ENCODE measurements at regions not wholly inside any gene's neighbourhood (a gene's known extent, or its start where the extent isn't known, plus 50 kb on each side); places are given as distances from the start of the nearest gene placed in this dataset.
"Not testable (repeated sequence)": the region's sequence is repeated elsewhere in the genome, so short reads cannot be mapped to it uniquely, and the experiment has no call there.

GRCh38 chr10:108655057-108655456 is 1268.3 kb downstream of the XPNPEP1 start:
- no peak for ATAC-seq

- ATAC-seq, result no peak
Measured at GRCh38 chr10:108653531-108653930, 1269.8 kb downstream of the XPNPEP1 start.

- ATAC-seq, result no peak
Measured at GRCh38 chr10:108639010-108639409, 1284.3 kb downstream of the XPNPEP1 start.

- ATAC-seq, result no peak
Measured at GRCh38 chr10:108638225-108638624, 1285.1 kb downstream of the XPNPEP1 start.

GRCh38 chr10:108633046-108633445 is 1290.3 kb downstream of the XPNPEP1 start:
- ATAC-seq, result no peak

- ATAC-seq, result no peak
Measured at GRCh38 chr10:108632144-108632543, 1291.2 kb downstream of the XPNPEP1 start.

GRCh38 chr10:108631332-108631731 is 1292.0 kb downstream of the XPNPEP1 start:
- no peak for ATAC-seq

- ATAC-seq, result no peak
Measured at GRCh38 chr10:108629834-108630233, 1293.5 kb downstream of the XPNPEP1 start.

GRCh38 chr10:108624052-108624451 is 1299.3 kb downstream of the XPNPEP1 start:
- no peak for ATAC-seq

GRCh38 chr10:108620821-108621534 is 1302.3 kb downstream of the XPNPEP1 start:
- ATAC-seq, result no peak

- no peak for ATAC-seq
Measured at GRCh38 chr10:108616559-108617285, 1306.6 kb downstream of the XPNPEP1 start.

- ATAC-seq, result no peak
Measured at GRCh38 chr10:108615576-108616320, 1307.6 kb downstream of the XPNPEP1 start.

GRCh38 chr10:108612485-108612884 is 1310.8 kb downstream of the XPNPEP1 start:
- no peak for ATAC-seq

- no peak for ATAC-seq
Measured at GRCh38 chr10:108608860-108609259, 1314.5 kb downstream of the XPNPEP1 start.

- no peak for ATAC-seq
Measured at GRCh38 chr10:108601851-108602250, 1321.5 kb downstream of the XPNPEP1 start.

- not testable (repeated sequence) for ATAC-seq
Measured at GRCh38 chr10:108600511-108600910, 1322.8 kb downstream of the XPNPEP1 start.

- ATAC-seq, result not testable (repeated sequence)
Measured at GRCh38 chr10:108599317-108599716, 1324.0 kb downstream of the XPNPEP1 start.

GRCh38 chr10:108598831-108599230 is 1324.5 kb downstream of the XPNPEP1 start:
- no peak for ATAC-seq

GRCh38 chr10:108598320-108598695 is 1325.0 kb downstream of the XPNPEP1 start:
- ATAC-seq, result no peak

GRCh38 chr10:108597657-108598319 is 1325.5 kb downstream of the XPNPEP1 start:
- no peak for ATAC-seq

- ATAC-seq, result no peak
Measured at GRCh38 chr10:108597031-108597430, 1326.3 kb downstream of the XPNPEP1 start.

- ATAC-seq, result no peak
Measured at GRCh38 chr10:108592956-108593355, 1330.4 kb downstream of the XPNPEP1 start.

- no peak for ATAC-seq
Measured at GRCh38 chr10:108591417-108591816, 1331.9 kb downstream of the XPNPEP1 start.
